ENCODE measurements at regions not wholly inside any gene's neighbourhood (a gene's known extent, or its start where the extent isn't known, plus 50 kb on each side); places are given as distances from the start of the nearest gene placed in this dataset.

DNA sequence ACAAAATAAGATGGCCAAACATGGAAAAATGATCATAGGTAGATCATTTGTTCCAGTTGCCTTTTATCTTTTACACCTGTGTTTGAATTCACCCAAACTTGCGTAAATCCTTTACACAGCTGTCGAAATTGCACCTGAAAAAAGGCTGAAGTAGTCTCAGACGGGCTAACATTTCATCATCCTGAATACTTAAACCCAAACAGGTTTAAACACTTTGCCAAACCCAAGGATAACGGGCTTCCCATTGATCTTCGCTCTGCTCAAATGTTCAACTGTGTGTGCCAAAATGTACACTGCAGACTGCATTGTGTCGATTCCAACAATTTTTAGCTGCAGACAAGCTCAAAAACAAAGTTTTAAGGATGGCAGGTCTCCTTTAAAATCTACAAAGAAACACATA is 288.7 kb upstream of the DDHD1 start:
- TF ChIP-seq, protein P1, sequence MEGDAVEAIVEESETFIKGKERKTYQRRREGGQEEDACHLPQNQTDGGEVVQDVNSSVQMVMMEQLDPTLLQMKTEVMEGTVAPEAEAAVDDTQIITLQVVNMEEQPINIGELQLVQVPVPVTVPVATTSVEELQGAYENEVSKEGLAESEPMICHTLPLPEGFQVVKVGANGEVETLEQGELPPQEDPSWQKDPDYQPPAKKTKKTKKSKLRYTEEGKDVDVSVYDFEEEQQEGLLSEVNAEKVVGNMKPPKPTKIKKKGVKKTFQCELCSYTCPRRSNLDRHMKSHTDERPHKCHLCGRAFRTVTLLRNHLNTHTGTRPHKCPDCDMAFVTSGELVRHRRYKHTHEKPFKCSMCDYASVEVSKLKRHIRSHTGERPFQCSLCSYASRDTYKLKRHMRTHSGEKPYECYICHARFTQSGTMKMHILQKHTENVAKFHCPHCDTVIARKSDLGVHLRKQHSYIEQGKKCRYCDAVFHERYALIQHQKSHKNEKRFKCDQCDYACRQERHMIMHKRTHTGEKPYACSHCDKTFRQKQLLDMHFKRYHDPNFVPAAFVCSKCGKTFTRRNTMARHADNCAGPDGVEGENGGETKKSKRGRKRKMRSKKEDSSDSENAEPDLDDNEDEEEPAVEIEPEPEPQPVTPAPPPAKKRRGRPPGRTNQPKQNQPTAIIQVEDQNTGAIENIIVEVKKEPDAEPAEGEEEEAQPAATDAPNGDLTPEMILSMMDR (IDR thresholded peaks at IDR 0.05; ENCODE audit: borderline replicate concordance, extremely low read depth, low read length, poor library complexity, severe bottlenecking): no peak
- no peak for TF ChIP-seq EZH2 (IDR thresholded peaks at IDR 0.05; ENCODE audit: borderline replicate concordance, low read depth, low read length, severe bottlenecking)
- Histone ChIP-seq H3K27me3 (ENCODE audit: insufficient read depth, low read length, poor library complexity) (no peaks in the 10 kb centered on the region), H3K79me2 (ENCODE audit: insufficient read depth, low read length) (peaks cover 3% of the 10 kb centered on the region; the same call in 1 of the 2 replicates), H2AFZ (ENCODE audit: low read depth, low read length) (no peak overlapping the region), H3K9ac (ENCODE audit: low read depth, low read length) (no peak overlapping the region), H3K9me3 (ENCODE audit: insufficient read depth, low read length, severe bottlenecking) (no peaks in the 10 kb centered on the region), H3K27ac (ENCODE audit: low read length) (no peak overlapping the region), H3K4me1 (ENCODE audit: insufficient read depth, low read length) (no peaks in the 10 kb centered on the region), H4K20me1 (ENCODE audit: insufficient read depth, low read length) (no peaks in the 10 kb centered on the region), H3K36me3 (ENCODE audit: insufficient read depth, low read length) (0 out of 2 replicates have a peak, but pooled peaks cover 3% of the 10 kb centered on the region), H3K4me3 (ENCODE audit: low read depth in 1 of 2, low read length in 2 of 2) (no peak overlapping the region), H3K4me2 (ENCODE audit: insufficient read depth, low read length) (no peak overlapping the region)
- ATAC-seq (ENCODE audit: insufficient read depth, low read depth) (no peak), DNase-seq (no peak)

DNA sequence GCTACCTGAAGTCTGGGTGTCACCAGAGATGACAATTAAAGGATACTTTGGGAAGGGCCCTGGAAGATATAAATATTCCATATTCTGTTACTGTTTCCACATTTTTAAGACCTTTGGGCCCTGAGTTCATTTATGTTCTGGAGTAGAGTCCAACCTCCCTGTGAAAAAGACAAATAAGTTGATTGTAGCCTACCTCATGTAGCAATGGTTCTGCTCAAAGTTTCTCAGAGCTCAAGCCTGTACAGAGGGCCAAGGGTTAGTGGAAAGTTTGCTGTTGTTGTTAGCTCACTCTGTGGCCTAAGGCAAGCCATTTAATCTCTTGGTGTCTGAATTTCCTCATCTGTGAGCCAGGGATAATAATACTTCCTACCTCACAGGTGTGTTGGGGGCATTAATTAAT is 284.7 kb upstream of the DDHD1 start:
- TF ChIP-seq, protein P1 (IDR thresholded peaks at IDR 0.05; ENCODE audit: borderline replicate concordance, extremely low read depth, low read length, poor library complexity, severe bottlenecking): no peak
- TF ChIP-seq EZH2 (IDR thresholded peaks at IDR 0.05; ENCODE audit: borderline replicate concordance, low read depth, low read length, severe bottlenecking): no peak
- H3K4me2 ChIP-seq (ENCODE audit: insufficient read depth, low read length): no peak overlapping the region
- H3K27ac ChIP-seq (ENCODE audit: low read length): no peak overlapping the region
- H3K79me2 ChIP-seq (ENCODE audit: insufficient read depth, low read length): peaks cover 3% of the 10 kb centered on the region; the same call in 1 of the 2 replicates
- H2AFZ ChIP-seq (ENCODE audit: low read depth, low read length): no peak overlapping the region
- no peaks in the 10 kb centered on the region for H3K27me3 ChIP-seq (ENCODE audit: insufficient read depth, low read length, poor library complexity)
- no peaks in the 10 kb centered on the region for H3K9me3 ChIP-seq (ENCODE audit: insufficient read depth, low read length, severe bottlenecking)
- ATAC-seq (ENCODE audit: insufficient read depth, low read depth): no peak
- no peak for DNase-seq
- no peaks in the 10 kb centered on the region for H3K4me1 ChIP-seq (ENCODE audit: insufficient read depth, low read length)
- H3K9ac ChIP-seq (ENCODE audit: low read depth, low read length): no peak overlapping the region
- no peaks in the 10 kb centered on the region for H4K20me1 ChIP-seq (ENCODE audit: insufficient read depth, low read length)
- H3K36me3 ChIP-seq (ENCODE audit: insufficient read depth, low read length): no peaks in the 10 kb centered on the region; the same call in 1 of the 2 replicates
- H3K4me3 ChIP-seq (ENCODE audit: low read depth in 1 of 2, low read length in 2 of 2): no peak overlapping the region

DNA sequence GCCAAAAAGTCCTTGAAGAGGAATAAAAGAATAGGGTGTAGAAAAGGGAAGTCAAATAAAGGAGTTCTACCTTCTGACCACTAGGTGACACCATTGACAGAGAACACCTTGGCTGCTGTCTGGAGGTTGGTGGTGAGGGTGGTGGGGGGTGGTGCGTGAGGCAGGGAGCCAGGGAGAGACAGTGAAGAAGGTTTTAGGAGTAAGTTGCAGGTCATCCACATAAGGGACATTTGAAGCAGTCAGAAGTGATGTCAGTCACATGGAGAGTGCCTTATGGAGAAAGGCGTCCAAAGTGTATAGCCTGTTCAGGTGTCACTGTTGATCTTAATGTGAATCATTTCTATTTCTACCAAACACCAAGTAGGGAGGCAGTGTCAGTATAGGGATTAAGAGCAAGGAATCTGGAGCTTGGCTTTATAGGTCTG is 279.3 kb upstream of the DDHD1 start:
- ATAC-seq (ENCODE audit: insufficient read depth, low read depth) (peak; percentile 83), DNase-seq (peak; percentile 42)
- no peak for TF ChIP-seq EZH2 (IDR thresholded peaks at IDR 0.05; ENCODE audit: borderline replicate concordance, low read depth, low read length, severe bottlenecking)
- TF ChIP-seq, protein P1 (IDR thresholded peaks at IDR 0.05; ENCODE audit: borderline replicate concordance, extremely low read depth, low read length, poor library complexity, severe bottlenecking): peak; percentile 69
- H3K36me3 ChIP-seq (ENCODE audit: insufficient read depth, low read length): no peaks in the 10 kb centered on the region; the same call in 1 of the 2 replicates
- H3K4me3 ChIP-seq (ENCODE audit: low read depth in 1 of 2, low read length in 2 of 2): no peak overlapping the region
- no peak overlapping the region for H3K9ac ChIP-seq (ENCODE audit: low read depth, low read length)
- H3K79me2 ChIP-seq (ENCODE audit: insufficient read depth, low read length): no peaks in the 10 kb centered on the region; the same call in 1 of the 2 replicates
- H2AFZ ChIP-seq (ENCODE audit: low read depth, low read length): no peak overlapping the region
- no peaks in the 10 kb centered on the region for H3K4me1 ChIP-seq (ENCODE audit: insufficient read depth, low read length)
- no peak overlapping the region for H3K27ac ChIP-seq (ENCODE audit: low read length)
- no peaks in the 10 kb centered on the region for H3K9me3 ChIP-seq (ENCODE audit: insufficient read depth, low read length, severe bottlenecking)
- no peaks in the 10 kb centered on the region for H4K20me1 ChIP-seq (ENCODE audit: insufficient read depth, low read length)
- H3K4me2 ChIP-seq (ENCODE audit: insufficient read depth, low read length): no peak overlapping the region
- no peaks in the 10 kb centered on the region for H3K27me3 ChIP-seq (ENCODE audit: insufficient read depth, low read length, poor library complexity)

DNA sequence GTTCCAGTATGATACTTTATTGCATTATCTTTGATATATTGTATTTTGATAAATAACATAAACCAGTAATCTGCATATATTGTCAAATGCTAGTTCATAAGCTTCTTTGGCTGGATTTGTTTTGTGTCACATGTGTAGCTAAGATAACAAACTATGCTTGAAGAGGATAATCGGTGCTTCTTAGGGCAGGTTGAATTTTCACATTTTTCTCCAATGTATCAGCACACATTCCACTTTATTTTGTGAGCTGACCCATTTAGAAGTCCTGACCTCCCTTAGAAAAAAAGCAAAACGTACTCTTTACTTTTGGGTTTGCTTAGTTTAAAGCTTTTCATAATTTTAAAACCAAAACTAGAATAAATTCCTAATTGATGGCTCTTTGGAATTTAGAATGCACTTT is 277.7 kb upstream of the DDHD1 start:
- Histone ChIP-seq H3K27me3 (ENCODE audit: insufficient read depth, low read length, poor library complexity) (no peaks in the 10 kb centered on the region), H3K27ac (ENCODE audit: low read length) (no peak overlapping the region), H3K79me2 (ENCODE audit: insufficient read depth, low read length) (no peaks in the 10 kb centered on the region), H4K20me1 (ENCODE audit: insufficient read depth, low read length) (no peaks in the 10 kb centered on the region), H3K4me1 (ENCODE audit: insufficient read depth, low read length) (no peaks in the 10 kb centered on the region), H3K9ac (ENCODE audit: low read depth, low read length) (no peak overlapping the region), H3K4me3 (ENCODE audit: low read depth in 1 of 2, low read length in 2 of 2) (no peak overlapping the region), H3K9me3 (ENCODE audit: insufficient read depth, low read length, severe bottlenecking) (peaks cover under 1% of the 10 kb centered on the region), H2AFZ (ENCODE audit: low read depth, low read length) (no peak overlapping the region), H3K4me2 (ENCODE audit: insufficient read depth, low read length) (no peak overlapping the region), H3K36me3 (ENCODE audit: insufficient read depth, low read length) (no peaks in the 10 kb centered on the region)
- no peak for ATAC-seq (ENCODE audit: insufficient read depth, low read depth)
- no peak for DNase-seq
- TF ChIP-seq, protein P1 (IDR thresholded peaks at IDR 0.05; ENCODE audit: borderline replicate concordance, extremely low read depth, low read length, poor library complexity, severe bottlenecking): no peak
- no peak for TF ChIP-seq EZH2 (IDR thresholded peaks at IDR 0.05; ENCODE audit: borderline replicate concordance, low read depth, low read length, severe bottlenecking)

Measured in DND-41 (cell line).